SKM-1 treated with dmso at 0.1 percent for 144 hours (cell line): ENCODE measurements at regions not wholly inside any gene's neighbourhood (a gene's known extent, or its start where the extent isn't known, plus 50 kb on each side); places are given as distances from the start of the nearest gene placed in this dataset.

Experiments used
- DNase-seq: peaks from one replicate; lab custom pipeline; 2025; ENCODE audit not compliant: unreplicated experiment; lab: John Stamatoyannopoulos, UW

- DNase-seq = no peak
Measured at GRCh38 chr9:106693558-106693957, 169.4 kb upstream of the ZNF462 start.

GRCh38 chr9:106696804-106697203 lies 166.2 kb upstream of the ZNF462 start:
- no peak for DNase-seq

- DNase-seq = no peak
Measured at GRCh38 chr9:106697390-106697749, 165.6 kb upstream of the ZNF462 start.

GRCh38 chr9:106697750-106698502 lies 165.0 kb upstream of the ZNF462 start:
- DNase-seq = no peak

- DNase-seq = no peak
Measured at GRCh38 chr9:106700676-106701075, 162.3 kb upstream of the ZNF462 start.

- DNase-seq = no peak
Measured at GRCh38 chr9:106701611-106702010, 161.4 kb upstream of the ZNF462 start.

GRCh38 chr9:106704056-106704615 lies 158.8 kb upstream of the ZNF462 start:
- no peak for DNase-seq

- no peak for DNase-seq
Measured at GRCh38 chr9:106707291-106707690, 155.7 kb upstream of the ZNF462 start.

GRCh38 chr9:106707738-106708474 lies 155.1 kb upstream of the ZNF462 start:
- DNase-seq = no peak

- DNase-seq = no peak
Measured at GRCh38 chr9:106708475-106709146, 154.4 kb upstream of the ZNF462 start.

GRCh38 chr9:106712279-106712678 lies 150.7 kb upstream of the ZNF462 start:
- DNase-seq = no peak

GRCh38 chr9:106713206-106713605 lies 149.8 kb upstream of the ZNF462 start:
- DNase-seq = no peak

GRCh38 chr9:106716820-106717219 lies 146.1 kb upstream of the ZNF462 start:
- DNase-seq = no peak

- DNase-seq = no peak
Measured at GRCh38 chr9:106717686-106718085, 145.3 kb upstream of the ZNF462 start.

GRCh38 chr9:106718936-106719335 lies 144.0 kb upstream of the ZNF462 start:
- no peak for DNase-seq

- no peak for DNase-seq
Measured at GRCh38 chr9:106722051-106722753, 140.8 kb upstream of the ZNF462 start.

- no peak for DNase-seq
Measured at GRCh38 chr9:106723926-106724325, 139.0 kb upstream of the ZNF462 start.

- no peak for DNase-seq
Measured at GRCh38 chr9:106724566-106724965, 138.4 kb upstream of the ZNF462 start.

- DNase-seq = no peak
Measured at GRCh38 chr9:106726070-106726815, 136.7 kb upstream of the ZNF462 start.

- DNase-seq = no peak
Measured at GRCh38 chr9:106727969-106728368, 135.0 kb upstream of the ZNF462 start.
